ENCODE measurements at regions not wholly inside any gene's neighbourhood (a gene's known extent, or its start where the extent isn't known, plus 50 kb on each side); places are given as distances from the start of the nearest gene placed in this dataset.

GRCh38 chr5:58357799-58358500 lies 101.9 kb downstream of the PLK2 start:
- WGBS, 2 experiments (ENCODE audit: insufficient coverage in 2 of 2): 93 to 97% methylated on average over 3 of the region's 4 CpGs
- no peaks in the 10 kb centered on the region for H3K9me3 ChIP-seq (ENCODE audit: control insufficient read depth, low read length)
- no peaks in the 10 kb centered on the region for H3K4me1 ChIP-seq (ENCODE audit: control insufficient read depth, insufficient read depth, low read length, poor library complexity, severe bottlenecking)
- no peaks in the 10 kb centered on the region for H3K36me3 ChIP-seq (ENCODE audit: control insufficient read depth, insufficient read depth, low read length)
- no peak overlapping the region for H3K27ac ChIP-seq (ENCODE audit: low read depth, low read length, severe bottlenecking)
- no peak overlapping the region for H3K4me3 ChIP-seq (ENCODE audit: extremely low read depth, insufficient read depth, low read length, poor library complexity, severe bottlenecking)

GRCh38 chr5:58357121-58357520 lies 102.8 kb downstream of the PLK2 start:
- Histone ChIP-seq H3K4me3 (ENCODE audit: extremely low read depth, insufficient read depth, low read length, poor library complexity, severe bottlenecking) (no peak overlapping the region), H3K36me3 (ENCODE audit: control insufficient read depth, insufficient read depth, low read length) (no peaks in the 10 kb centered on the region), H3K9me3 (ENCODE audit: control insufficient read depth, low read length) (no peaks in the 10 kb centered on the region), H3K4me1 (ENCODE audit: control insufficient read depth, insufficient read depth, low read length, poor library complexity, severe bottlenecking) (no peaks in the 10 kb centered on the region), H3K27ac (ENCODE audit: low read depth, low read length, severe bottlenecking) (no peak overlapping the region)
- 100% methylated on average over 1 of the region's 2 CpGs for WGBS, 2 experiments (ENCODE audit: insufficient coverage in 2 of 2)

DNA sequence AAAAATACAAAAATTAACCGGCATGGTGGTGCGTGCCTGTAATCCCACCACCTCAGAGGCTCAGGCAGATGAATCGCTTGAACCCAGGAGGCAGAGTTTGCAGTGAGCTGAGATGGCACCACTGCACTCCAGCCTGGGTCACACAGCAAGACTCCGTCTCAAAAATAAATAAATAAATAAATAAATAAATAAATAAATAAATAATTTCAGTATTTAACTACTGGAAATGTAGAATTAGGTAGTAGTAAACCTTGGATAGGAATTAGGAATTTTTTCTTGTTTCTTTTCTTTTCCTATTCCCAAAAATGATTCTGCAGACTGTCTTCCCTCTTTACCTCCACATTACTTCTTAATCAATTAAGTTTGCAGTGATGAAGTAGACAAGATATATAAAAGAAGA lies 103.2 kb downstream of the PLK2 start:
- 85 to 100% methylated on average over 3 of the region's 4 CpGs for WGBS, 2 experiments (ENCODE audit: insufficient coverage in 2 of 2)
- H3K4me3 ChIP-seq (ENCODE audit: extremely low read depth, insufficient read depth, low read length, poor library complexity, severe bottlenecking): no peak overlapping the region
- no peak overlapping the region for H3K27ac ChIP-seq (ENCODE audit: low read depth, low read length, severe bottlenecking)
- H3K36me3 ChIP-seq (ENCODE audit: control insufficient read depth, insufficient read depth, low read length): no peaks in the 10 kb centered on the region
- no peaks in the 10 kb centered on the region for H3K9me3 ChIP-seq (ENCODE audit: control insufficient read depth, low read length)
- H3K4me1 ChIP-seq (ENCODE audit: control insufficient read depth, insufficient read depth, low read length, poor library complexity, severe bottlenecking): no peaks in the 10 kb centered on the region

GRCh38 chr5:58354827-58355226 lies 105.1 kb downstream of the PLK2 start:
- no peaks in the 10 kb centered on the region for H3K4me1 ChIP-seq (ENCODE audit: control insufficient read depth, insufficient read depth, low read length, poor library complexity, severe bottlenecking)
- H3K27ac ChIP-seq (ENCODE audit: low read depth, low read length, severe bottlenecking): no peak overlapping the region
- H3K9me3 ChIP-seq (ENCODE audit: control insufficient read depth, low read length): no peaks in the 10 kb centered on the region
- no peaks in the 10 kb centered on the region for H3K36me3 ChIP-seq (ENCODE audit: control insufficient read depth, insufficient read depth, low read length)
- no peak overlapping the region for H3K4me3 ChIP-seq (ENCODE audit: extremely low read depth, insufficient read depth, low read length, poor library complexity, severe bottlenecking)
- 86% methylated on average over 1 of the region's 2 CpGs; no CpG with 5 or more reads in 1 of the 2 experiments for WGBS, 2 experiments (ENCODE audit: insufficient coverage in 2 of 2)

DNA sequence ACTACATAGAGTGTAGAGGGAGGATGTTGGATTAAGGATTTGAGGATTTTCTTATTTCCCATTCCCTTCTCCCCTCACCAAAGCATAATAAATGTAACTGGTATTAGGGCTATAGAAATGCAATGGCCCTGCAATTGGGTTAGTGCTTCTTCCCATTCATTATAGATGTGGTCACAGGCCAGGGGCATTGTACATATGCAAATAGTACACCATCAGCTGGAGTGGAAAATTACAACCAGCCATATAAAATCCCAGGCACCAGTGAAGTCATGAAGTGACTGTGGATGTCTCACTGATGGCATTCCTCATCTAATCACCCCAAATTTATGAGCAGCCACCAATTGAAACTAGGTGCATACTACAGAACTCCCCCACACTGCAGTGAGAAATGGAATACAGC lies 105.9 kb downstream of the PLK2 start:
- Histone ChIP-seq H3K4me3 (ENCODE audit: extremely low read depth, insufficient read depth, low read length, poor library complexity, severe bottlenecking) (no peak overlapping the region), H3K27ac (ENCODE audit: low read depth, low read length, severe bottlenecking) (no peak overlapping the region), H3K9me3 (ENCODE audit: control insufficient read depth, low read length) (no peaks in the 10 kb centered on the region), H3K36me3 (ENCODE audit: control insufficient read depth, insufficient read depth, low read length) (no peaks in the 10 kb centered on the region), H3K4me1 (ENCODE audit: control insufficient read depth, insufficient read depth, low read length, poor library complexity, severe bottlenecking) (no peaks in the 10 kb centered on the region)

DNA sequence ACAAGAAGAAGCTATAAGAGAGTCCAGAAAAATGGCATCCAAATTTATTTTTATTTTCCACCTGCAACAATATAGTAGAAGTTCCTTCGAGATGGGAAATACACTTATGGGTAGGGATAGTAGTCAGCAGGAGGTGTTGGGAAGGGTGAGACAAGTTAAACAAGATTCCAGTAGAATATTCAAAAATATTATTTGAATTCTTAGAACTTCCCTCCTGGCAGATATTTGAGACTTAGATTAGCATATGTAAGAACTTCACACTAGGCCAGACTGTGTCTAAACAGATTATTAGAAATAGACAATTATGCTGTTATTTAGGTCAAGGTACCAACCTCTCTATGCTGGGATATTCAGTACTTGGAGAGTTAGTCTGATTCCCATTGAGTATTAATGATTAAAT lies 108.7 kb downstream of the PLK2 start:
- Histone ChIP-seq H3K4me3 (ENCODE audit: extremely low read depth, insufficient read depth, low read length, poor library complexity, severe bottlenecking) (no peak overlapping the region), H3K27ac (ENCODE audit: low read depth, low read length, severe bottlenecking) (no peak overlapping the region), H3K9me3 (ENCODE audit: control insufficient read depth, low read length) (no peaks in the 10 kb centered on the region), H3K36me3 (ENCODE audit: control insufficient read depth, insufficient read depth, low read length) (no peaks in the 10 kb centered on the region), H3K4me1 (ENCODE audit: control insufficient read depth, insufficient read depth, low read length, poor library complexity, severe bottlenecking) (no peaks in the 10 kb centered on the region)
- no CpG with 5 or more reads among the region's 1 CpG for WGBS, 2 experiments (ENCODE audit: insufficient coverage in 2 of 2)

- H3K36me3 ChIP-seq (ENCODE audit: control insufficient read depth, insufficient read depth, low read length): no peaks in the 10 kb centered on the region
- WGBS, 2 experiments (ENCODE audit: insufficient coverage in 2 of 2): 83 to 100% methylated on average over 1 of the region's 6 CpGs
- no peak overlapping the region for H3K4me3 ChIP-seq (ENCODE audit: extremely low read depth, insufficient read depth, low read length, poor library complexity, severe bottlenecking)
- H3K27ac ChIP-seq (ENCODE audit: low read depth, low read length, severe bottlenecking): no peak overlapping the region
- no peaks in the 10 kb centered on the region for H3K4me1 ChIP-seq (ENCODE audit: control insufficient read depth, insufficient read depth, low read length, poor library complexity, severe bottlenecking)
- no peaks in the 10 kb centered on the region for H3K9me3 ChIP-seq (ENCODE audit: control insufficient read depth, low read length)
These were observed 110.7 kb downstream of the PLK2 start for GRCh38 chr5:58348996-58349728.

DNA sequence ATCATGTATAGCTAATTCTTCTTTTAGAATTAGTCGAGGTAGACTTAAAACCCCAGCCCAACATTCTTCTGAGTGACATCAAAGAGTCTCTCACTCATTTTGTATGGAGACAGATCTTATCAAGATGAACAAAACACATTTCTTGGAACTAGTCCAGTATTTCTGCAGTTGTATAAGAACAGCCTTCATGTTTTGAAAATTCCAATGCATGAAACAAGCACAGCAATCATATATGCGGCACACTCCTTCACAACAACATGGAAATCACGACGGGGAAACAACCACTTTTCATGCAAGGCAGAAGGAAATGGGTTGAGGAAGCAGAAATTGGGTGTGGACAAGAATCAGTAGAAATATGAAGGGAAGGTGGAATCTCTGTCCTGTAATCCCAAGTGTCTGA lies 113.8 kb downstream of the PLK2 start:
- H3K4me3 ChIP-seq (ENCODE audit: extremely low read depth, insufficient read depth, low read length, poor library complexity, severe bottlenecking): no peak overlapping the region
- no peak overlapping the region for H3K27ac ChIP-seq (ENCODE audit: low read depth, low read length, severe bottlenecking)
- 80% methylated on average over 1 of the region's 4 CpGs; no CpG with 5 or more reads in 1 of the 2 experiments for WGBS, 2 experiments (ENCODE audit: insufficient coverage in 2 of 2)
- H3K4me1 ChIP-seq (ENCODE audit: control insufficient read depth, insufficient read depth, low read length, poor library complexity, severe bottlenecking): no peaks in the 10 kb centered on the region
- H3K9me3 ChIP-seq (ENCODE audit: control insufficient read depth, low read length): no peaks in the 10 kb centered on the region
- no peaks in the 10 kb centered on the region for H3K36me3 ChIP-seq (ENCODE audit: control insufficient read depth, insufficient read depth, low read length)

GRCh38 chr5:58341476-58341875 lies 118.4 kb downstream of the PLK2 start:
- no CpG with 5 or more reads among the region's 2 CpGs for WGBS, 2 experiments (ENCODE audit: insufficient coverage in 2 of 2)
- Histone ChIP-seq H3K4me3 (ENCODE audit: extremely low read depth, insufficient read depth, low read length, poor library complexity, severe bottlenecking) (no peak overlapping the region), H3K4me1 (ENCODE audit: control insufficient read depth, insufficient read depth, low read length, poor library complexity, severe bottlenecking) (no peaks in the 10 kb centered on the region), H3K36me3 (ENCODE audit: control insufficient read depth, insufficient read depth, low read length) (no peaks in the 10 kb centered on the region), H3K9me3 (ENCODE audit: control insufficient read depth, low read length) (no peaks in the 10 kb centered on the region), H3K27ac (ENCODE audit: low read depth, low read length, severe bottlenecking) (no peak overlapping the region)

GRCh38 chr5:58335518-58335917 lies 124.4 kb downstream of the PLK2 start:
- H3K9me3 ChIP-seq (ENCODE audit: control insufficient read depth, low read length): no peaks in the 10 kb centered on the region
- no peak overlapping the region for H3K4me3 ChIP-seq (ENCODE audit: extremely low read depth, insufficient read depth, low read length, poor library complexity, severe bottlenecking)
- H3K27ac ChIP-seq (ENCODE audit: low read depth, low read length, severe bottlenecking): no peak overlapping the region
- no peaks in the 10 kb centered on the region for H3K4me1 ChIP-seq (ENCODE audit: control insufficient read depth, insufficient read depth, low read length, poor library complexity, severe bottlenecking)
- no peaks in the 10 kb centered on the region for H3K36me3 ChIP-seq (ENCODE audit: control insufficient read depth, insufficient read depth, low read length)

GRCh38 chr5:58334035-58334434 lies 125.9 kb downstream of the PLK2 start:
- H3K9me3 ChIP-seq (ENCODE audit: control insufficient read depth, low read length): no peaks in the 10 kb centered on the region
- H3K27ac ChIP-seq (ENCODE audit: low read depth, low read length, severe bottlenecking): no peak overlapping the region
- no peaks in the 10 kb centered on the region for H3K36me3 ChIP-seq (ENCODE audit: control insufficient read depth, insufficient read depth, low read length)
- H3K4me3 ChIP-seq (ENCODE audit: extremely low read depth, insufficient read depth, low read length, poor library complexity, severe bottlenecking): no peak overlapping the region
- H3K4me1 ChIP-seq (ENCODE audit: control insufficient read depth, insufficient read depth, low read length, poor library complexity, severe bottlenecking): no peaks in the 10 kb centered on the region

Measured in mesodermal cell (in vitro differentiated cells).